ENCODE measurements at regions not wholly inside any gene's neighbourhood (a gene's known extent, or its start where the extent isn't known, plus 50 kb on each side); places are given as distances from the start of the nearest gene placed in this dataset.

DNA sequence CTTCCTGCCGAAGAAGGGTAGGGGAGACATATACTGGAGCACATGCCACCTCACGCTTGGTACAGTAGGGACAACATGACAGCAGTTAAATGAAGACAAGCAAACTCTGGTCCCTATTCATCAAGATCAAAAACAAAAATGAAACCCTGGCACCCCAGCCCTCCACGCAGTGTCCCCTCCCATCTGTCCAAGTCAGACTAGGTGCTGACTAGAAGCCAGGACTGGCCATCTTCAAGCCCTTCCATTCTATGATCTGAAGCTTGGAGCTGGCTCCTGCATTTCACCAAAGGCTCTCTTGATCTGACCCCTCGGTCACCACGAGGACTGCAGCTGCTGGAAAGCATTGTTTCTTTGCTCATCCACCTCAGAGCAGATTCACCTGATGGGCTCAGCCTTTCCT, 158.9 kb upstream of the GGTLC1 start:
- no peak overlapping the region for H3K27ac Mint-ChIP-seq (ENCODE audit: unreplicated experiment)
- H3K4me3 ChIP-seq (ENCODE audit: low read depth, low read length), result no peak overlapping the region
- no peaks in the 10 kb centered on the region for H3K36me3 ChIP-seq (ENCODE audit: control insufficient read depth, insufficient read depth, low read length)
- no TSS peak for BruUV-seq (replicated peaks)
- H3K36me3 Mint-ChIP-seq (ENCODE audit: insufficient read depth, unreplicated experiment), result no peaks in the 10 kb centered on the region
- no peaks in the 10 kb centered on the region for H3K27me3 ChIP-seq (replicated peaks; ENCODE audit: control insufficient read depth, insufficient read depth, low read length)
- no peaks in the 10 kb centered on the region for H3K4me1 Mint-ChIP-seq (ENCODE audit: low read depth, unreplicated experiment)
- H3K4me1 ChIP-seq, result no peaks in the 10 kb centered on the region
- TF ChIP-seq, protein P1, sequence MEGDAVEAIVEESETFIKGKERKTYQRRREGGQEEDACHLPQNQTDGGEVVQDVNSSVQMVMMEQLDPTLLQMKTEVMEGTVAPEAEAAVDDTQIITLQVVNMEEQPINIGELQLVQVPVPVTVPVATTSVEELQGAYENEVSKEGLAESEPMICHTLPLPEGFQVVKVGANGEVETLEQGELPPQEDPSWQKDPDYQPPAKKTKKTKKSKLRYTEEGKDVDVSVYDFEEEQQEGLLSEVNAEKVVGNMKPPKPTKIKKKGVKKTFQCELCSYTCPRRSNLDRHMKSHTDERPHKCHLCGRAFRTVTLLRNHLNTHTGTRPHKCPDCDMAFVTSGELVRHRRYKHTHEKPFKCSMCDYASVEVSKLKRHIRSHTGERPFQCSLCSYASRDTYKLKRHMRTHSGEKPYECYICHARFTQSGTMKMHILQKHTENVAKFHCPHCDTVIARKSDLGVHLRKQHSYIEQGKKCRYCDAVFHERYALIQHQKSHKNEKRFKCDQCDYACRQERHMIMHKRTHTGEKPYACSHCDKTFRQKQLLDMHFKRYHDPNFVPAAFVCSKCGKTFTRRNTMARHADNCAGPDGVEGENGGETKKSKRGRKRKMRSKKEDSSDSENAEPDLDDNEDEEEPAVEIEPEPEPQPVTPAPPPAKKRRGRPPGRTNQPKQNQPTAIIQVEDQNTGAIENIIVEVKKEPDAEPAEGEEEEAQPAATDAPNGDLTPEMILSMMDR (IDR thresholded peaks at IDR 0.05; ENCODE audit: insufficient read depth in 1 of 2, low read depth in 1 of 2, low read length in 1 of 2, severe bottlenecking in 1 of 2, unreplicated experiment in 1 of 2), result no peak
- no peak overlapping the region for H3K4me3 Mint-ChIP-seq (ENCODE audit: unreplicated experiment)
- CTCF ChIA-PET, result no interaction called here
- no peaks in the 10 kb centered on the region for H3K9me3 Mint-ChIP-seq (ENCODE audit: unreplicated experiment)
- POLR2A ChIA-PET, result no interaction called here
- H3K9me3 ChIP-seq, result no peaks in the 10 kb centered on the region
- no peak for DNase-seq
- intact Hi-C loops (cut with micrococcal nuclease; ENCODE audit: unreplicated experiment), result no loop called here
- H3K27me3 Mint-ChIP-seq (ENCODE audit: insufficient read depth, unreplicated experiment), result peaks cover 14% of the 10 kb centered on the region

DNA sequence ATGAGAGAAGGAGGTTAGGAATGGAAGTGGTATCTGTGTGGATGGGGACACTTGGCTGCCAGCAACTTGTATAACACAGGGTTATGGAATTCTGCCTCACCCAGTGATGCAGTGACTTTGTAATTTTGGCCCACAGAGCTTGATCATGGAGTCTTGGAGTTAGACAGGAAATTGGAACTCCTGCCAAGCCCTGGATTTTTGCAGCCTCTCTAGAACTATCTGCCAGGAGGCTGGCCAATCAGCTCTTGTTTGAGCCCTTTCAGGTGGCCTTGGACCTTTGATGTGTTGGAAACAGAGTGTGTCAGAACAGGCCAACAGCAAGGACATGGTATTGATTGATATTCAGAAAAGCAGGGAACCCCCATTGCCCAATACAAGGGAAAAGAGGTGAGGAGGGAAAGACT, 157.7 kb upstream of the GGTLC1 start:
- BruUV-seq (replicated peaks), result no TSS peak
- ChIA-PET POLR2A (no interaction called here), CTCF (no interaction called here)
- Mint-ChIP-seq H3K36me3 (ENCODE audit: insufficient read depth, unreplicated experiment) (no peaks in the 10 kb centered on the region), H3K4me1 (ENCODE audit: low read depth, unreplicated experiment) (no peaks in the 10 kb centered on the region), H3K4me3 (ENCODE audit: unreplicated experiment) (no peak overlapping the region), H3K27me3 (ENCODE audit: insufficient read depth, unreplicated experiment) (peaks cover 14% of the 10 kb centered on the region), H3K27ac (ENCODE audit: unreplicated experiment) (no peak overlapping the region), H3K9me3 (ENCODE audit: unreplicated experiment) (peaks cover 10% of the 10 kb centered on the region)
- no peak for DNase-seq
- Histone ChIP-seq H3K4me3 (ENCODE audit: low read depth, low read length) (no peak overlapping the region), H3K27me3 (replicated peaks; ENCODE audit: control insufficient read depth, insufficient read depth, low read length) (no peaks in the 10 kb centered on the region), H3K9me3 (peaks cover 7% of the 10 kb centered on the region), H3K4me1 (no peaks in the 10 kb centered on the region), H3K36me3 (ENCODE audit: control insufficient read depth, insufficient read depth, low read length) (no peaks in the 10 kb centered on the region)
- TF ChIP-seq, protein P1 (IDR thresholded peaks at IDR 0.05; ENCODE audit: insufficient read depth in 1 of 2, low read depth in 1 of 2, low read length in 1 of 2, severe bottlenecking in 1 of 2, unreplicated experiment in 1 of 2), result no peak
- intact Hi-C loops (cut with micrococcal nuclease; ENCODE audit: unreplicated experiment), result no loop called here

DNA sequence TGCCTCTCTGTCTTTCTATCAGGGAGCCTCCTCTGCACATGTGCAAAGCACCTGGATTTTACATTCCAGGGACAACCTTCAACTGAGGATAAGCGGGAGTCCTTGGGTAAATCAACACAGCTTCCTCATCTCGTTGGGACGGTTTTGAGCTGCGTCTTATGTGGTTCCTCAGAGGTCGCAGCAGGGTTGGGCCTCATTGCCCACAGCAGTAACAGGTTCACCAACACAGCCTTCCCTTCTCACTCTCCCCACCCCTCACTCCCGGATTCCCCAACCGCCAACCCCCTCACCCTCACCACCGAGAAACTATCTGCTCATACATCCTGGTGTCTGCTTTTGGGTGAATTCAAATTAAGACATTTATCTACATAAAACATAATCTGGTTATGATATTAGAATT, 155.8 kb upstream of the GGTLC1 start:
- TF ChIP-seq, protein P1 (IDR thresholded peaks at IDR 0.05; ENCODE audit: insufficient read depth in 1 of 2, low read depth in 1 of 2, low read length in 1 of 2, severe bottlenecking in 1 of 2, unreplicated experiment in 1 of 2), result no peak
- DNase-seq, result no peak
- Mint-ChIP-seq H3K27ac (ENCODE audit: unreplicated experiment) (no peak overlapping the region), H3K9me3 (ENCODE audit: unreplicated experiment) (peaks cover 10% of the 10 kb centered on the region), H3K27me3 (ENCODE audit: insufficient read depth, unreplicated experiment) (peaks cover 14% of the 10 kb centered on the region), H3K36me3 (ENCODE audit: insufficient read depth, unreplicated experiment) (no peaks in the 10 kb centered on the region), H3K4me3 (ENCODE audit: unreplicated experiment) (no peak overlapping the region), H3K4me1 (ENCODE audit: low read depth, unreplicated experiment) (no peaks in the 10 kb centered on the region)
- ChIA-PET CTCF (no interaction called here), POLR2A (no interaction called here)
- H3K4me3 ChIP-seq (ENCODE audit: low read depth, low read length), result no peak overlapping the region
- no peaks in the 10 kb centered on the region for H3K27me3 ChIP-seq (replicated peaks; ENCODE audit: control insufficient read depth, insufficient read depth, low read length)
- peaks cover 12% of the 10 kb centered on the region for H3K9me3 ChIP-seq
- no TSS peak for BruUV-seq (replicated peaks)
- H3K4me1 ChIP-seq, result no peaks in the 10 kb centered on the region
- no peaks in the 10 kb centered on the region for H3K36me3 ChIP-seq (ENCODE audit: control insufficient read depth, insufficient read depth, low read length)
- intact Hi-C loops (cut with micrococcal nuclease; ENCODE audit: unreplicated experiment), result no loop called here

Data from Caco-2 (cell line).